Liver (tissue), 8 donors: ENCODE measurements at regions not wholly inside any gene's neighbourhood (a gene's known extent, or its start where the extent isn't known, plus 50 kb on each side); places are given as distances from the start of the nearest gene placed in this dataset.

Experiments used
- DNase-seq: peaks from one replicate; pipeline ENCODE4 v3.0.0-alpha.2; 2017; ENCODE audit warnings: low spot score
- H3K27ac ChIP-seq, 2 donors: one replicate each; pipeline ENCODE4 v1.7.0; 2013; ENCODE audit warnings: inconsistent platforms in 2 of 2, low read length in 2 of 2, control low read depth in 1 of 2, low read depth in 1 of 2, mild to moderate bottlenecking in 1 of 2
- H3K27me3 ChIP-seq, 4 donors: one replicate each; pipeline versions ENCODE4 v1.6.1 to v1.7.0; 2013; ENCODE audit warnings: low read length in 3 of 4, inconsistent platforms in 1 of 4, mild to moderate bottlenecking in 1 of 4, moderate library complexity in 1 of 4; ENCODE audit not compliant: control insufficient read depth in 4 of 4, insufficient read depth in 4 of 4
- H3K36me3 ChIP-seq, 4 donors: one replicate each; pipeline versions ENCODE4 v1.6.1 to v1.7.0; 2013; ENCODE audit warnings: low read length in 3 of 4, mild to moderate bottlenecking in 3 of 4, low read depth in 1 of 4, moderate library complexity in 1 of 4; ENCODE audit not compliant: control insufficient read depth in 4 of 4, insufficient read depth in 3 of 4
- H3K4me1 ChIP-seq, 4 donors: one replicate each; pipeline versions ENCODE4 v1.6.1 to v1.7.0; 2013; ENCODE audit warnings: low read length in 3 of 4, mild to moderate bottlenecking in 3 of 4, moderate library complexity in 1 of 4; ENCODE audit not compliant: control insufficient read depth in 4 of 4, insufficient read depth in 4 of 4
- H3K4me3 ChIP-seq, 3 donors: one replicate each; pipeline versions ENCODE4 v1.6.1 to v1.7.0; 2013; ENCODE audit warnings: low read length in 3 of 3, control low read depth in 1 of 3, low read depth in 1 of 3, mild to moderate bottlenecking in 1 of 3
- H3K9ac ChIP-seq, 2 donors: one replicate each; pipeline ENCODE4 v1.7.0; 2013; ENCODE audit warnings: low read length in 2 of 2, mild to moderate bottlenecking in 2 of 2, moderate library complexity in 2 of 2, control low read depth in 1 of 2, low read depth in 1 of 2
- H3K9me3 ChIP-seq, 4 donors: one replicate each; pipeline versions ENCODE4 v1.6.1 to v1.7.0; 2013; ENCODE audit warnings: low read length in 3 of 4; ENCODE audit not compliant: control insufficient read depth in 4 of 4
- EGR1 ChIP-seq, 2 donors: IDR thresholded peaks; 2 replicates each; pipeline ENCODE4 v1.6.1; 2016 to 2018; ENCODE audit warnings: antibody characterized with exemption in 2 of 2, low read depth in 2 of 2
- FOXA1 ChIP-seq: IDR thresholded peaks from 2 replicates; pipeline ENCODE4 v1.6.1; 2016; ENCODE audit warnings: antibody characterized with exemption
- FOXA2 ChIP-seq: IDR thresholded peaks from 2 replicates; pipeline ENCODE4 v1.6.1; 2016; ENCODE audit warnings: antibody characterized with exemption
- GABPA ChIP-seq, 2 donors: IDR thresholded peaks in 1 of 2; conservative IDR thresholded peaks in 1 of 2; 2 replicates each; pipeline ENCODE4 v1.6.1; 2016; ENCODE audit warnings: antibody characterized with exemption in 2 of 2, mild to moderate bottlenecking in 1 of 2, moderate library complexity in 1 of 2
- HNF4A ChIP-seq, 2 donors: conservative IDR thresholded peaks; 2 replicates each; pipeline ENCODE4 v1.6.1; 2016; ENCODE audit warnings: antibody characterized with exemption in 2 of 2, mild to moderate bottlenecking in 2 of 2
- HNF4G ChIP-seq: IDR thresholded peaks from 2 replicates; pipeline ENCODE4 v1.6.1; 2016; ENCODE audit warnings: antibody characterized with exemption
- JUND ChIP-seq, 2 donors: IDR thresholded peaks; 2 replicates each; pipeline ENCODE4 v1.6.1; 2016; ENCODE audit warnings: antibody characterized with exemption in 2 of 2
- MAX ChIP-seq: IDR thresholded peaks from 2 replicates; pipeline ENCODE4 v1.6.1; 2016; ENCODE audit warnings: antibody characterized with exemption
- NR2F2 ChIP-seq: IDR thresholded peaks from 2 replicates; pipeline ENCODE4 v1.6.1; 2016; ENCODE audit warnings: antibody characterized with exemption
- RAD21 ChIP-seq, 2 donors: IDR thresholded peaks; 2 replicates each; pipeline ENCODE4 v1.6.1; 2016; ENCODE audit warnings: antibody characterized with exemption in 2 of 2, mild to moderate bottlenecking in 2 of 2
- RXRA ChIP-seq, 2 donors: IDR thresholded peaks; 2 replicates each; pipeline ENCODE4 v1.6.1; 2017 to 2018; ENCODE audit warnings: antibody characterized with exemption in 2 of 2, mild to moderate bottlenecking in 1 of 2
- SP1 ChIP-seq: IDR thresholded peaks from 2 replicates; pipeline ENCODE4 v1.6.1; 2018; ENCODE audit warnings: antibody characterized with exemption, mild to moderate bottlenecking
- TAF1 ChIP-seq: conservative IDR thresholded peaks from 2 replicates; pipeline ENCODE4 v1.6.1; 2016; ENCODE audit warnings: antibody characterized with exemption, mild to moderate bottlenecking
- ZBTB33 ChIP-seq: IDR thresholded peaks from 2 replicates; pipeline ENCODE4 v1.6.1; 2016; ENCODE audit warnings: antibody characterized with exemption
- WGBS: extraction: QIAGEN DNeasy Blood & Tissue Kit; methylation state at CpG from one replicate; pipeline ENCODE4 v1.1.7; 2013; 5-methylcytosine and 5-hydroxymethylcytosine counted together
- TF ChIP-seq, protein P1 (sequence below): fragments of 150-350 bp; IDR thresholded peaks from 2 replicates; pipeline ENCODE4 v1.5.1; 2017; ENCODE audit warnings: improper control_type of control experiment, low read depth, low read length; ENCODE audit not compliant: missing input control
- TF ChIP-seq, protein P2 (sequence below): IDR thresholded peaks from 2 replicates; pipeline ENCODE4 v1.6.1; 2016; ENCODE audit warnings: antibody characterized with exemption, mild to moderate bottlenecking
- TF ChIP-seq, protein P3 (sequence below): IDR thresholded peaks from 2 replicates; pipeline ENCODE4 v1.6.1; 2016; ENCODE audit warnings: antibody characterized with exemption
- donor health status: healthy.
- donor health status: healthy.
- donor health status: healthy.
- donor health status: healthy.
- donor health status: healthy.

DNA sequence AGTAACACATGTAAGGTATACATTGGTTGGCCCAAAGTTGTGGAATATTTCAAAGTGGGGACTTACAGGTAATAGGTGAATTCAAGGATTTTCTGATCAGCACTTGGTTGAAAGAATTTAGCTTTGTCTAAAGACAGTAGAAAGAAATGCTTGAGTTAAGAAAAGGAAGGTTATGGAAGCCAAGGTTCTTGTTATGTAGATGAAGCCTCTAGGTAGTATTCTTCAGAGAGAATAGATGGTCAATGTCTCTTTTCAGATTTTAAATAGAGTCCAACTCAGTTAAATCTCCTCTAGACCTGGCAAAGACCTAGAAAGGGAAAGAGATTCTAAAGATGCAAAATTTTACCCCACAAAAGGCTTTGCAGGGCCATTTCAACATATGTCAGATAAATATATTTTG, 157.4 kb downstream of the ANKRD30B start:
- DNase-seq = no peak
- no peak for TF ChIP-seq FOXA2
- TF ChIP-seq HNF4G = no peak
- no peak for TF ChIP-seq RAD21 (IDR thresholded peaks at IDR 0.05)
- no peak for TF ChIP-seq HNF4A (conservative IDR thresholded peaks at IDR 0.05)
- no peak for TF ChIP-seq EGR1 (IDR thresholded peaks at IDR 0.05; ENCODE audit: low read depth in 2 of 2)
- no peak for TF ChIP-seq TAF1
- no peak for TF ChIP-seq ZBTB33
- TF ChIP-seq, protein P1, sequence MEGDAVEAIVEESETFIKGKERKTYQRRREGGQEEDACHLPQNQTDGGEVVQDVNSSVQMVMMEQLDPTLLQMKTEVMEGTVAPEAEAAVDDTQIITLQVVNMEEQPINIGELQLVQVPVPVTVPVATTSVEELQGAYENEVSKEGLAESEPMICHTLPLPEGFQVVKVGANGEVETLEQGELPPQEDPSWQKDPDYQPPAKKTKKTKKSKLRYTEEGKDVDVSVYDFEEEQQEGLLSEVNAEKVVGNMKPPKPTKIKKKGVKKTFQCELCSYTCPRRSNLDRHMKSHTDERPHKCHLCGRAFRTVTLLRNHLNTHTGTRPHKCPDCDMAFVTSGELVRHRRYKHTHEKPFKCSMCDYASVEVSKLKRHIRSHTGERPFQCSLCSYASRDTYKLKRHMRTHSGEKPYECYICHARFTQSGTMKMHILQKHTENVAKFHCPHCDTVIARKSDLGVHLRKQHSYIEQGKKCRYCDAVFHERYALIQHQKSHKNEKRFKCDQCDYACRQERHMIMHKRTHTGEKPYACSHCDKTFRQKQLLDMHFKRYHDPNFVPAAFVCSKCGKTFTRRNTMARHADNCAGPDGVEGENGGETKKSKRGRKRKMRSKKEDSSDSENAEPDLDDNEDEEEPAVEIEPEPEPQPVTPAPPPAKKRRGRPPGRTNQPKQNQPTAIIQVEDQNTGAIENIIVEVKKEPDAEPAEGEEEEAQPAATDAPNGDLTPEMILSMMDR = no peak
- TF ChIP-seq MAX = no peak
- no peak overlapping the region for H3K9ac ChIP-seq
- no peaks in the 10 kb centered on the region for H3K36me3 ChIP-seq
- H3K9me3 ChIP-seq = no peaks in the 10 kb centered on the region
- H3K27me3 ChIP-seq = no peaks in the 10 kb centered on the region
- H3K4me3 ChIP-seq = no peak overlapping the region
- no peak overlapping the region for H3K27ac ChIP-seq
- H3K4me1 ChIP-seq = no peaks in the 10 kb centered on the region

GRCh38 chr18:14905979-14906378, 158.0 kb downstream of the ANKRD30B start:
- H3K9me3 ChIP-seq = no peaks in the 10 kb centered on the region
- WGBS = 67% methylated on average over 1 of the region's 1 CpG
- DNase-seq = no peak
- TF ChIP-seq RXRA (IDR thresholded peaks at IDR 0.05) = no peak
- no peak for TF ChIP-seq HNF4G
- TF ChIP-seq SP1 = no peak
- TF ChIP-seq EGR1 (IDR thresholded peaks at IDR 0.05; ENCODE audit: low read depth in 2 of 2) = no peak
- TF ChIP-seq, protein P2, sequence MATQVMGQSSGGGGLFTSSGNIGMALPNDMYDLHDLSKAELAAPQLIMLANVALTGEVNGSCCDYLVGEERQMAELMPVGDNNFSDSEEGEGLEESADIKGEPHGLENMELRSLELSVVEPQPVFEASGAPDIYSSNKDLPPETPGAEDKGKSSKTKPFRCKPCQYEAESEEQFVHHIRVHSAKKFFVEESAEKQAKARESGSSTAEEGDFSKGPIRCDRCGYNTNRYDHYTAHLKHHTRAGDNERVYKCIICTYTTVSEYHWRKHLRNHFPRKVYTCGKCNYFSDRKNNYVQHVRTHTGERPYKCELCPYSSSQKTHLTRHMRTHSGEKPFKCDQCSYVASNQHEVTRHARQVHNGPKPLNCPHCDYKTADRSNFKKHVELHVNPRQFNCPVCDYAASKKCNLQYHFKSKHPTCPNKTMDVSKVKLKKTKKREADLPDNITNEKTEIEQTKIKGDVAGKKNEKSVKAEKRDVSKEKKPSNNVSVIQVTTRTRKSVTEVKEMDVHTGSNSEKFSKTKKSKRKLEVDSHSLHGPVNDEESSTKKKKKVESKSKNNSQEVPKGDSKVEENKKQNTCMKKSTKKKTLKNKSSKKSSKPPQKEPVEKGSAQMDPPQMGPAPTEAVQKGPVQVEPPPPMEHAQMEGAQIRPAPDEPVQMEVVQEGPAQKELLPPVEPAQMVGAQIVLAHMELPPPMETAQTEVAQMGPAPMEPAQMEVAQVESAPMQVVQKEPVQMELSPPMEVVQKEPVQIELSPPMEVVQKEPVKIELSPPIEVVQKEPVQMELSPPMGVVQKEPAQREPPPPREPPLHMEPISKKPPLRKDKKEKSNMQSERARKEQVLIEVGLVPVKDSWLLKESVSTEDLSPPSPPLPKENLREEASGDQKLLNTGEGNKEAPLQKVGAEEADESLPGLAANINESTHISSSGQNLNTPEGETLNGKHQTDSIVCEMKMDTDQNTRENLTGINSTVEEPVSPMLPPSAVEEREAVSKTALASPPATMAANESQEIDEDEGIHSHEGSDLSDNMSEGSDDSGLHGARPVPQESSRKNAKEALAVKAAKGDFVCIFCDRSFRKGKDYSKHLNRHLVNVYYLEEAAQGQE = no peak
- no peak for TF ChIP-seq HNF4A (conservative IDR thresholded peaks at IDR 0.05)
- TF ChIP-seq, protein P3, sequence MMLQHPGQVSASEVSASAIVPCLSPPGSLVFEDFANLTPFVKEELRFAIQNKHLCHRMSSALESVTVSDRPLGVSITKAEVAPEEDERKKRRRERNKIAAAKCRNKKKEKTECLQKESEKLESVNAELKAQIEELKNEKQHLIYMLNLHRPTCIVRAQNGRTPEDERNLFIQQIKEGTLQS = no peak
- TF ChIP-seq GABPA (IDR thresholded peaks at IDR 0.05 in 1 of 2, conservative IDR thresholded peaks at IDR 0.05 in 1 of 2) = no peak
- TF ChIP-seq NR2F2 = no peak
- TF ChIP-seq ZBTB33 = no peak
- TF ChIP-seq, protein P1 = no peak
- no peak for TF ChIP-seq MAX
- no peak for TF ChIP-seq FOXA2
- no peak for TF ChIP-seq TAF1
- TF ChIP-seq RAD21 (IDR thresholded peaks at IDR 0.05) = no peak
- no peak for TF ChIP-seq JUND (IDR thresholded peaks at IDR 0.05)
- TF ChIP-seq FOXA1 = no peak
- no peak overlapping the region for H3K27ac ChIP-seq
- no peaks in the 10 kb centered on the region for H3K27me3 ChIP-seq
- H3K9ac ChIP-seq = no peak overlapping the region
- H3K4me3 ChIP-seq = no peak overlapping the region
- H3K36me3 ChIP-seq = no peaks in the 10 kb centered on the region
- H3K4me1 ChIP-seq = no peaks in the 10 kb centered on the region
